ENCODE measurements at regions not wholly inside any gene's neighbourhood (a gene's known extent, or its start where the extent isn't known, plus 50 kb on each side); places are given as distances from the start of the nearest gene placed in this dataset.

DNA sequence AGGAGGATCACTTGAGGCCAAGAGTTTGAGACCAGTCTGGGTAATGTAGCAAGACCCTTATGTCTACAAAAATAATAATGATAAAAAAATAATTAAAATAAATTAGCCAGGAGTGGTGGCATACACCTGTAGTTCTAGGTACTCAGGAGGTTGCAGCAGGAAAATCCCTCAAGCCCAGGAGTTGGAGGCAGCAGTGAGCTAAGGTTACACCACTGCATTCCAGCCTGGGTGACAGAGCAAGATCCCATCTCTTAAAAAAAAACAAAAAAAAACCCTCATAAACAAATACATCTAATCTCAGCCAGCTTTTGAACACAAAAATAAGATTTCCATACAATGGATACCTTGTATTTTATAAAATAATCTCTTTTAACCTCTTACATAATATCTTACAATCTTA lies 363.3 kb upstream of the KLF4 start:
- TF ChIP-seq, protein P1, sequence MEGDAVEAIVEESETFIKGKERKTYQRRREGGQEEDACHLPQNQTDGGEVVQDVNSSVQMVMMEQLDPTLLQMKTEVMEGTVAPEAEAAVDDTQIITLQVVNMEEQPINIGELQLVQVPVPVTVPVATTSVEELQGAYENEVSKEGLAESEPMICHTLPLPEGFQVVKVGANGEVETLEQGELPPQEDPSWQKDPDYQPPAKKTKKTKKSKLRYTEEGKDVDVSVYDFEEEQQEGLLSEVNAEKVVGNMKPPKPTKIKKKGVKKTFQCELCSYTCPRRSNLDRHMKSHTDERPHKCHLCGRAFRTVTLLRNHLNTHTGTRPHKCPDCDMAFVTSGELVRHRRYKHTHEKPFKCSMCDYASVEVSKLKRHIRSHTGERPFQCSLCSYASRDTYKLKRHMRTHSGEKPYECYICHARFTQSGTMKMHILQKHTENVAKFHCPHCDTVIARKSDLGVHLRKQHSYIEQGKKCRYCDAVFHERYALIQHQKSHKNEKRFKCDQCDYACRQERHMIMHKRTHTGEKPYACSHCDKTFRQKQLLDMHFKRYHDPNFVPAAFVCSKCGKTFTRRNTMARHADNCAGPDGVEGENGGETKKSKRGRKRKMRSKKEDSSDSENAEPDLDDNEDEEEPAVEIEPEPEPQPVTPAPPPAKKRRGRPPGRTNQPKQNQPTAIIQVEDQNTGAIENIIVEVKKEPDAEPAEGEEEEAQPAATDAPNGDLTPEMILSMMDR (IDR thresholded peaks at IDR 0.05): no peak
- no peak for TF ChIP-seq POLR2A (IDR thresholded peaks at IDR 0.05)

Data from right lobe of liver (tissue), 4 donors.